ENCODE measurements at regions not wholly inside any gene's neighbourhood (a gene's known extent, or its start where the extent isn't known, plus 50 kb on each side); places are given as distances from the start of the nearest gene placed in this dataset.

DNA sequence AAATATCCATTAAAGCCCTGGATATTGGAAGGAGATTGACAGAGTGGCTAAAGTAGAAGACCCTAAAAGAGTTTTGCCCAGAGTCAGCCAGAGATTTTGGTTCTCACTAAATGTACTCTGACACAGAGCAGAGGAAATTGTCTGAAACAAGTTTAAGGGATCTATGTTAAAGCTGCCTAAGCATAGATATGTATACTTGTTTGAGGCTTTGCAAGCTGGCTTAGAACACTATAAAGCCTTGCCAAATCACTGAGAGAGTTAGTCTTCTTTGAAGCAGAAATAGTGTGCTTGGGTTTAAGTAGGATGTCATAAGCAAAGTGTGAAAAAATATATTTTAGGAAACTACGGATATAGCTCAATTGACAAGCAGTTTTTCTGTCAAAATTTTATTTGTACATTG, 653.5 kb downstream of the FSCB start:
- 38 to 46% methylated on average over 1 of the region's 1 CpG for WGBS, 2 donors
- no peak for FAIRE-seq
- H3K4me1 ChIP-seq = no peaks in the 10 kb centered on the region
- no peaks in the 10 kb centered on the region for H3K27me3 ChIP-seq
- no peak overlapping the region for H3K27ac ChIP-seq
- TF ChIP-seq, protein P1, sequence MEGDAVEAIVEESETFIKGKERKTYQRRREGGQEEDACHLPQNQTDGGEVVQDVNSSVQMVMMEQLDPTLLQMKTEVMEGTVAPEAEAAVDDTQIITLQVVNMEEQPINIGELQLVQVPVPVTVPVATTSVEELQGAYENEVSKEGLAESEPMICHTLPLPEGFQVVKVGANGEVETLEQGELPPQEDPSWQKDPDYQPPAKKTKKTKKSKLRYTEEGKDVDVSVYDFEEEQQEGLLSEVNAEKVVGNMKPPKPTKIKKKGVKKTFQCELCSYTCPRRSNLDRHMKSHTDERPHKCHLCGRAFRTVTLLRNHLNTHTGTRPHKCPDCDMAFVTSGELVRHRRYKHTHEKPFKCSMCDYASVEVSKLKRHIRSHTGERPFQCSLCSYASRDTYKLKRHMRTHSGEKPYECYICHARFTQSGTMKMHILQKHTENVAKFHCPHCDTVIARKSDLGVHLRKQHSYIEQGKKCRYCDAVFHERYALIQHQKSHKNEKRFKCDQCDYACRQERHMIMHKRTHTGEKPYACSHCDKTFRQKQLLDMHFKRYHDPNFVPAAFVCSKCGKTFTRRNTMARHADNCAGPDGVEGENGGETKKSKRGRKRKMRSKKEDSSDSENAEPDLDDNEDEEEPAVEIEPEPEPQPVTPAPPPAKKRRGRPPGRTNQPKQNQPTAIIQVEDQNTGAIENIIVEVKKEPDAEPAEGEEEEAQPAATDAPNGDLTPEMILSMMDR (IDR thresholded peaks at IDR 0.05) = no peak
- intact Hi-C loops (cut with DNase I) = no loop called here
- H3K36me3 ChIP-seq = no peaks in the 10 kb centered on the region
- H3K9me3 ChIP-seq = no peaks in the 10 kb centered on the region
- DNase-seq = no peak
- ATAC-seq = no peak
- no peak overlapping the region for H3K4me3 ChIP-seq

DNA sequence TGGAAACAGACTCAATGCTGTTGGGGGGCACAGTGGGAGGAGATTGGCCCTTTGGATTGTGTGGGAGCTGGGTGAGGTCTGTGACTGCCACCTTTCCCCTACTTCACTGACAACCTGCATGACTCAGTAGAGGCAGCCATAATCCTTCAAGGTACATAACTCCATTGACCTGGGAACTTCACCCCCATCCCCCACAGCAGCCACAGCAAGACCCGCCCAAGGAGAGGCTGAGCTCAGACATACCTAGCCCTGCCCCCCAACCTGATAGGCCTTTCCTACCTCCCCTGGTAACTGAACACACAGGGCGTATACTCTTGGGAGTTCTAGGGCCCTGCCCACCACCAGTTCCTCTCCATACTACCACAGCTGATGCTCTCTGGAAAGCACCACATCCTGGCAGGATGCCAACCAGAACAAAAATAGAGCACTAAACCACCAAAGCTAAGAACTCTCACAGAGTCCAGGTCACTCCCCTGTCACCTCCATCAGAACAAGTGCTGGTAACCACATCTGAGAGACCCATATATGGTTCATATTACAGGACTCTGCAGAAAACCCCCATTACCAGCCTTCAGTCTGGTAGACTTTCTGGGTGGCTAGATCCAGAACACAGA, 703.9 kb downstream of the FSCB start:
- H3K27ac ChIP-seq = no peak overlapping the region
- no peaks in the 10 kb centered on the region for H3K9me3 ChIP-seq
- no peaks in the 10 kb centered on the region for H3K4me1 ChIP-seq
- TF ChIP-seq, protein P1 (IDR thresholded peaks at IDR 0.05) = no peak
- intact Hi-C loops (cut with DNase I) = no loop called here
- 81 to 93% methylated on average over 2 of the region's 2 CpGs for WGBS, 2 donors
- FAIRE-seq (no peak), ATAC-seq (no peak), DNase-seq (peak in 2 of 6 donors; percentile 8 to 17)
- no peaks in the 10 kb centered on the region for H3K27me3 ChIP-seq
- no peaks in the 10 kb centered on the region for H3K36me3 ChIP-seq
- no peak overlapping the region for H3K4me3 ChIP-seq

DNA sequence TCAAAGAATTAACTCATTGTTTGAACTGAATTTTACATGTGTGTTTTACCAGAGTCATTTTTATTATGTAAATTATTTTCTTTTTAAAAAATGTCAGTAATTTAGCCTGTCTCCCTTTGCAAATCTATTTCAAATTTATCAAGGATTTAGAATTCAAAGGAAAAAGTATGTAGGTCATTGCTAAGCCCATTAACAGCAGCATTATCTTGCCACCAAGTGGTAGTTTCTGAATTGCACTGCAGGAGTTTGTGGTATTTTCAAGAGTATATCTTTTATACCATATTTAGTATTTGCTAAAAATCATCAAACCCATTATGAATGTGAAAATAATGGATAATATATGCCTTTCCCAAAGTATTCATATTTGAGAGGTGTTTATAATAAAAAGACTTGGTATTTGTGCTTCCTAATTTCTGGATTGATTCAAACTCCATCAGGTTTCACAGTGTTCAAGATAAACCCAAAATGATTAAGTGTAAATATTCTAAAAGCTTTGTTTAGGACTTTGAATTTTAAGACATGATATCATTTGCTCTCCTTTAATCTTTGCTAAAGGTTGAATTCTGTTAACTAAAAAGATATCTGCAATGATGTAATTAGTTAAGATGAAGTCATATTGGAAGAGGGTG, 711.4 kb downstream of the FSCB start:
- peak in 2 of 4 donors; percentile 38 to 60 for ATAC-seq
- Histone ChIP-seq H3K36me3 (no peaks in the 10 kb centered on the region), H3K4me3 (no peak overlapping the region), H3K9me3 (no peaks in the 10 kb centered on the region), H3K4me1 (no peaks in the 10 kb centered on the region), H3K27me3 (no peaks in the 10 kb centered on the region), H3K27ac (no peak overlapping the region)
- DNase-seq = no peak
- FAIRE-seq = peak; percentile 49
- TF ChIP-seq, protein P1 (IDR thresholded peaks at IDR 0.05) = peak in 3 of 4 donors; percentile 17 to 38 (median 33)
- intact Hi-C loops (cut with DNase I) = no loop called here

DNA sequence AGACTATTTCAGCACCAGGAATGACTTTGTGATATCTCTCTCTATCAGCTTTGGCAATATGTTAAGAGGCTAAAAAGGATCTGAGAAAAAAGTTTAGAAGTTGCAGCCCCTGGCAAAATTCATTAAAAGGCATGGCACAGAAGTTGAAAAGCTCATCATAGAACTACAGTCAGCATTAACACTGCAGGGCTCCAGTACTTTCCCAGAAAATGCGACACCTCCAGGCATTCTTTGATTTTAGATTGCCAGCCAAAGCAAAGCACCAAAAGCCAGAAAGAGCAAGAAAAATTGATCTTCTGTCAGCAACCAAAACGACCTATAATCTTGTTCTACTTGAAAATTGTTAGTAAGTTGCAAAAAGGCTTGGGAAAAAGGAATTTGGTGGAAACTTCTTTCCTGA, 713.5 kb downstream of the FSCB start:
- Histone ChIP-seq H3K9me3 (no peaks in the 10 kb centered on the region), H3K27ac (no peak overlapping the region), H3K4me3 (no peak overlapping the region), H3K27me3 (no peaks in the 10 kb centered on the region), H3K4me1 (no peaks in the 10 kb centered on the region), H3K36me3 (no peaks in the 10 kb centered on the region)
- DNase-seq = no peak
- WGBS, 2 donors = 13 to 17% methylated on average over 2 of the region's 2 CpGs
- no peak for FAIRE-seq
- intact Hi-C loops (cut with DNase I) = no loop called here
- ATAC-seq = no peak
- TF ChIP-seq, protein P1 (IDR thresholded peaks at IDR 0.05) = no peak

DNA sequence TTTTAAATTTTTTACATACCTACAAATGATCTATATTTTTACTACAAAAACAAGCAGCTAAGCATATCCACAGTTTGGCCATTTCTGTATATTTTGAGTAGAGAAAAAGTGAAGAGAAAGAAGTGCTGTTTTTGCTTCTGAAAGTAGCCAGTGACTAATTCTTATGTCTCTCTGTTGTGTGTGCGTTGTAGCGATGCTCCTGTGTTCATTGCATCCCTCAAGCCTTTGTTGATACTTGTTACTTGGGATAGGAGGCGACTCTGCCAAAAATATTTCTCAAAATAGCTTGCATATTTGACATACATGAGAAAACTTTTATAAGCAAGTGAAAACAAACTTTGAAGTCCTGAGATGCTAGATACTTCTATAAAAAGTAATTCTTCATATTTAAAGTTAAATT, 714.1 kb downstream of the FSCB start:
- TF ChIP-seq, protein P1 (IDR thresholded peaks at IDR 0.05) = no peak
- Histone ChIP-seq H3K4me3 (no peak overlapping the region), H3K27ac (no peak overlapping the region), H3K9me3 (no peaks in the 10 kb centered on the region), H3K27me3 (no peaks in the 10 kb centered on the region), H3K36me3 (no peaks in the 10 kb centered on the region), H3K4me1 (no peaks in the 10 kb centered on the region)
- 83 to 89% methylated on average over 3 of the region's 3 CpGs for WGBS, 2 donors
- intact Hi-C loops (cut with DNase I) = no loop called here
- FAIRE-seq (no peak), DNase-seq (no peak), ATAC-seq (no peak)

All from pancreas (tissue), 10 donors.